HG03378 (cell line): ENCODE measurements at regions not wholly inside any gene's neighbourhood (a gene's known extent, or its start where the extent isn't known, plus 50 kb on each side); places are given as distances from the start of the nearest gene placed in this dataset.
"Not testable (repeated sequence)": the region's sequence is repeated elsewhere in the genome, so short reads cannot be mapped to it uniquely, and the experiment has no call there.

Experiments used
- ATAC-seq: cut with Tn5 transposase; IDR thresholded peaks from one replicate; pipeline ENCODE4 v1.9.1; 2021; ENCODE audit warnings: mild to moderate bottlenecking, moderate library complexity; ENCODE audit not compliant: unreplicated experiment

GRCh38 chr7:124643311-124643811 is 122.2 kb downstream of the GPR37 start:
- ATAC-seq: no peak

- ATAC-seq: no peak
Measured at GRCh38 chr7:124635416-124635815, 130.2 kb downstream of the GPR37 start.

- no peak for ATAC-seq
Measured at GRCh38 chr7:124633740-124634139, 131.9 kb downstream of the GPR37 start.

- no peak for ATAC-seq
Measured at GRCh38 chr7:124630395-124630794, 135.2 kb downstream of the GPR37 start.

GRCh38 chr7:124618871-124619270 is 146.7 kb downstream of the GPR37 start:
- no peak for ATAC-seq

DNA sequence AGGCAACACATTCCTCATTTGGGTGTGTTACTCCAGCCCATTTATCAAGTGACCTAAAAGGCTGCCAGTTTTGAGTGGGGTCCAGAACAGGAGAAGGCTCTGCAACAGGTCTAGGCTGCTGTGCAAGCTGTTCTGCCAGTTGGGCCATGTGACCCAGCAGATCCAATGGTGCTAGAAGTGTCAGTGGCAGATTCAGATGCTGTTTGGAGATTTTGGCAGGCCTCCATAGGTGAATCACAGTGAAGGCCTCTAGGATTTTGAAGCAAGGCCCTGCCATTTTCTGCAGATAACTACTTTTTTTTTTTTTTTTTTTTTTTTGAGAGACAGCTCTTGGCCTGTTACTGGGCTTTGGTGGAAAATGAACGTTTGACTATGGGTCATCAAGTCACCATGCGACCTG is 147.5 kb downstream of the GPR37 start:
- ATAC-seq: not testable (repeated sequence)

- ATAC-seq: no peak
Measured at GRCh38 chr7:124603066-124603465, 162.5 kb downstream of the GPR37 start.

DNA sequence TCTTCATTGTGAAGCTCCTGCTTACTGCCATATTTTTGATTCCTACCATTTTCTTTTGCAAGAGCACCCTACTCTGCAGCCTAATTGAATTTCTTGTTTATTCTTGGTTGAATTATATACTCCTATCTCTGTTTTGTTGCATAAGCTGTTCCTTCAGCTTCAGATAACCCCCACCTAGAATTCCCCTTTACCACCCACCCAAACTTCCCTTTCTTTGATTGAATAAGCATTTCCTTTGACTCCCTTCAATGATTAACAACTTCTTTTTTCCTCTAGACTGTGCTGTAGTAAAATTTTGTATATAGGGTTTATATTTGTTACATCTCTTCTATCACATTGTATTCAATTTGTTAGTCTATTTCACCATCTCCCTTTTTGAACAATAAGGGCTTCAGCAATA is 168.1 kb downstream of the GPR37 start:
- ATAC-seq: no peak

GRCh38 chr7:124596881-124597280 is 168.7 kb downstream of the GPR37 start:
- no peak for ATAC-seq

DNA sequence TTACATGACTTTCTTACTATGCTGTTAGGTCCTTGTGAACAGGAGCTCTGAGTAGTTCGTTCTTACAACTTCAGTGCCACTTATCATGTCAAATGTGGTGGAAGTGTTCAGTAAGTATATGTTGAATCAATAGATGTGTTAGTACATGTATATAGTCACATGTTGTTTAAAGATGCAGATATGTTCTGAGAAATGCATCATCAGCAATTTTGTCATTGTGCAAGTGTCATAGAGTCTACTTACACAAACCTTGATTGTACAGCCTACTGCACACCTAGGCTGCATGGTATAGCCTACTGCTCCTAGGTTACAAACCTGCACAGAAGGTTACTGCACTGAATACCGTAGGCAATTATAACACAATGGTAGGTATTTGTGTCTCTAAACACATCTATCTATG is 174.8 kb downstream of the GPR37 start:
- no peak for ATAC-seq

DNA sequence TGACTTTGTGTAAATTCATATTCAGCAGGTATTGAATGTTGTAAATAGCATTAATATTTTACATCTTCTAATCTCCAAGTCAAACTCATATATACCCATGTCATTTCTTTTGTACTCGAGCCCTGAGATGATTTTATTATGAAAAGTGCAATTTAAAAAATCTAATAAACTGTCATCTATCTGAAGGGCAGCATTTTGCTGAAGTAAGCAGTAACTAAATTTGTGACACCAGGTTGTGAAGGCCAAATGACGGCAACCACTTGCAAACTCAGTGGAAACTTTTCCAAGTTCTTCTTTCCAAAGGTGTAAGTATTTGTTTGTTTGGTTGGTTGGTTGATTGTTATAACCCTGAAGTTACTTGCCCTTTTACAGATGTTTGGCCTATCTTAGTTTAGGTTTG is 188.3 kb downstream of the GPR37 start:
- no peak for ATAC-seq

DNA sequence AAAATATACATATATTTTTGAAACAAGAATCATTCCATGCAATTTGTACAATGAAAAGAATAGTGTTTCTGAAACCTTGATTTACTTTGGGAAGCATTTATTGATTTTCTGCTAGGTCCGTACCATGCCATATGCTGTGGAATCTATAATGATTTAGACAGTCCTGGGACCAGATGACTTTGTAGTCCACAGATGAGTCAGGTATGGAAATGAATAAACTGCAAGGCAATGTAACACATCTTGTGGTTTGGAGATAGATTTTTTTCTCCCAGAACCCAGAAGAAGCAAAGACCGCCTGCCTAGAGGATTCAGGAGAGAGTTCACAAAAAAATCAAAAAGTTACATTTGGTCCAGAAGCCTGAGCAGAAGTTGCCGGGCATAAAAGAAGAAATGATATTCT is 190.4 kb downstream of the GPR37 start:
- no peak for ATAC-seq

GRCh38 chr7:124570558-124570957 is 195.0 kb downstream of the GPR37 start:
- no peak for ATAC-seq

DNA sequence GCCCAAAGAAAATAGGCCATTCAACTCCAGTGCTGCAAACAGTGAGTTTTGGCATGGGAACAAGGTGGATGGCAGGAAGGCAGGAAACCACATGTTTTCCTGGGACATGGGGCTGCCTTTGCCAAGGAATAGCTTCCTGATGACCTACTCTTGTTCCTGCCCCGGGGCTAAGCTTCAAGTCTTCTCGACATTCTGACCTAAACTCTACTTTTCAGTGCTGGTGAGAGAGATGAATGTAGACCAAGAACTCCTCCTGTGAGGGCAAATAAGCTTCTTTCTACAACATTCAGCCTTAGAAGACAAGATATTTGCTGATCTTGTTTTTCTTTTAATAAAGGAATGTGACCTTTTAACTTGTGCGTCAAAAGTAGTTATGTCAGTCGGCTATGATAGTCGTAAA is 199.0 kb downstream of the GPR37 start:
- no peak for ATAC-seq

DNA sequence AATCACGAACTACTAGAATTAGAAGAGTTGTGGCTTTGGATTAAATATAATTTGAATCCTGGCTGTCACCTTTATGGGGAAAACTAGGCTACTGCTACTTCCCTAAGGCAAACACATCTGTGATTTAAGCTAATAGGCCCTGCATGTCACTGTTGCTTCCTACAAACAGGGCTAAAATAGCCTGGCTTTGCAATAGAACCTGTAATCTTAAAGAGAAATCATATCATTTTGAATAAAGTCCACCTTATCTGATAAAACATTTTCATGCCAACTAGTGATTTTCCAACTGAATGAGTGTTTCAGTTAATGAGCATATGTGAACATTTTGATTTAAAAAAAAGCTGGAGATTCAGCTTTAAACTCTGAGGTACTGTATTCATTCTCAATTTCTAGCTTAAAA is 208.0 kb downstream of the GPR37 start:
- no peak for ATAC-seq

- no peak for ATAC-seq
Measured at GRCh38 chr7:124557101-124557500, 208.5 kb downstream of the GPR37 start.

DNA sequence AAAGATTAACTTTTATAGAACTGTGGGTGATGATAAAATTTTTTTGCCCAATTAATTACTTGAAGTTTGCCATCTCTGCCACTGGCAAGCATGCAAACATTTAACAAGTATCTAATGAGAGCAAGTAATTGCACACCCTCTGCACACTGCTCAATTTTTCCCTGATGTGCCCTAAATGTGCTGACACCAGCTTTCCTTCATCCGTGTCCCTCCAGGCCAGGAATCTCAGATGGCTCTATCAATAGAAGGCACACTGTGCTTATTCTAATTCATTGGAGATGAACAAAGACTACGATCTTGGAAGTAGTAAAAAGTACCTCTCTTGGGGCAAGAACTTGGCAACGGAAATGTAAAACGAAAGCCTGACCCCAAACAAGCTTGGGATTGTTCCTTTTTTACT is 212.1 kb downstream of the GPR37 start:
- no peak for ATAC-seq

DNA sequence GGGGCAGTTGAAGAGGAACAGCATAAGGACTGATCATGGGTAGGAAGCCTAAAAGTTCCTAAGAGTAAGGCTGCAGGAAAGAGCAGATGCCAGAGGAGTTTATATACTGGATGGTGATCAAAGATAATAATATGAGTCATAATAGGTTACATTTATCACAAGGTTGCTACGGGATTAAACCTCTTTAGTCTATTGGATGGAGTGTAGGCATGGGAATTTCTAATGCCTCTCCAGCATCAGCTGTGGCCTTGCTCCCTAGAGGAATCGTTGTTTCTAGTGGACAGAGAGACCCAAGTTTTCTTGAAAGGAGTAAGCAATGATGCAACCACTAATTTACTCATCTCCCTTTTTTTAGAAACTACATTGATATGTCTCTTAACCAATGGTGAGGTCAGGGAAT is 213.4 kb downstream of the GPR37 start:
- ATAC-seq: no peak

DNA sequence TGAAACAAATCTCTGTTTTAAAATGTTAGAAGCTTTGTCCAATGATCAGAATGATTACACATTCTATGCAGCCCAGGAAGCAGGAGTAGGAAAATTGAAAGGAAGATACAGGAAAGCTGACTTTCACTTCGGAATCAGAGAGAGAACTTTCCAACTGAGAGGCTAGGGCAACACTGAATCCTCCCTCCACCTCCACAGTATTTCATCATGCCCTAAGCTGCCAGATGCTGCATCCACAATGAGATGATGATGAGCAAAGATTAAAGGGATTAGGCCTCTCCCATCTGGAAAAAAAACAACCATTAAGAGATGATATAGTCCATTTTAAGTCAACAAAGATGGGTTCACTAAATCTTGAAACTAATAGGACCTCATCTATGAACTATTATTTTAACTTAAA is 215.6 kb downstream of the GPR37 start:
- ATAC-seq: no peak

- no peak for ATAC-seq
Measured at GRCh38 chr7:124542476-124542875, 223.1 kb downstream of the GPR37 start.

DNA sequence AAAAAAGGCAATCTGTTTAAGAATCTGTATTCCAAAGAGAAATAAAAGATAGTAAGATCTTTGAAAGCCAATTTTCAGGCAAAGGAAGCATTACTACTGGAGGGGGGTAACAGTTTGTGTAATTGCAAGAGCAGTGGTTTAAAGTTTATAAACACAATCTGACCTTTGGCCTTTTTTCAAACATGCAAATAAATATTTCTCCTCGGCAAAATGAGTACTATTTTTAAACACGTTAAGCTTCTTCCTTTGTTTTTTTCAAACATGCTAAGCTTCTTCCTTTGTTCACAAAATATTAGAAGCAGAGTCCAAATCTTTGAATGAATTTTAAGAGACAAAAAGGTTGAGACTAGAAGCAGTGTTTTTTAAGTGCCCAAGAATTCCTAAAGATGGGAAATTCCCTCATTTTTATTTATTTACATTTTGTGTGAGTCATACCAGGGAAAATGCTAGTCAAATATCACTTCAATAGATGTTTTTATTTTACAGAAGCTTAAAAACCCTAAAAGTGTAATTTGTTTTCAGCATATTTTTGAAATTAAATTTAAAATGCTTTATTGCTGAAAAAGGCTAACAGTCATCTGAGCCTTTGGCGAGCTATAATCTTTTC is 229.3 kb downstream of the GPR37 start:
- no peak for ATAC-seq

GRCh38 chr7:124532166-124532565 is 233.4 kb downstream of the GPR37 start:
- ATAC-seq: no peak

DNA sequence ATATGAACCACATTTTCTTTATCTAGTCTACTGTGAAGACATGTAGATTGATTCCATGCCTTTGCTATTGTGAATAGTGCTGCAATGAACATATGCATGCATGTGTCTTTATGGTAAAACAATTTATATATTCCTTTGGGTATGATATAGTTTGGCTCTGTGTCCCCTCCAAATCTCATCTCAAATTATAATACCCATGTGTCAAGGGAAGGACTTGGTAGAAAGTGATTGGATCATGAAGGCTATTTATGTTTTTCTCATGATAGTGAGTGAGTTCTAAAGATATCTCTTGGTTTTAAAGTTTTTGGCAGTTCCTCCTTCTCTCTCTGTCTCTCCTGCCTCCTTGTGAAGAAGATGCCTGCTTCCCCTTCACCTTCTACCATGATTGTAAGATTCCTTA is 248.7 kb downstream of the GPR37 start:
- no peak for ATAC-seq
